K562 (cell line): ENCODE measurements at regions not wholly inside any gene's neighbourhood (a gene's known extent, or its start where the extent isn't known, plus 50 kb on each side); places are given as distances from the start of the nearest gene placed in this dataset.

Experiments
- ATAC-seq: fragments of 200-7000 bp; cut with Tn5 transposase; 3 replicates; pipeline ENCODE4 v1.9.1; 2020; ENCODE audit warnings: moderate library complexity
- BruUV-seq: library from RNA; stranded (reverse); fragments of 400-500 nt; replicated peaks from 2 replicates; lab custom pipeline; 2021; lab: Mats Ljungman, UMichigan
- CTCF ChIA-PET: fragments of 300-600 bp; formaldehyde crosslinking; extraction: SDS; loops from one replicate; lab custom pipeline; 2021; ENCODE audit warnings: low intra/inter-chr PET ratio; lab: Yijun Ruan, JAX
- POLR2A ChIA-PET: fragments of 300-600, 350-650 bp; sonication (Branson Sonifier 250); formaldehyde crosslinking; extraction: SDS; loops from one replicate; lab custom pipeline; 2021; ENCODE audit warnings: antibody characterized with exemption, inconsistent platforms; lab: Yijun Ruan, JAX
- DNase-seq, 4 experiments: peaks; one replicate each; pipeline versions ENCODE4 v3.0.0 to v3.0.0-alpha.2; 2011 to 2018; ENCODE audit warnings: low spot score in 3 of 4, mixed read lengths in 3 of 4; ENCODE audit errors: extremely low read depth in 1 of 4
- FAIRE-seq: peaks from 2 replicates; lab custom pipeline; 2011; peaks lifted over from hg19 to GRCh38; lab: Jason Lieb, UNC
- H2AFZ ChIP-seq: 2 replicates; pipeline ENCODE4 v1.6.0; 2011; ENCODE audit warnings: low read depth, low read length, control low read depth, inconsistent platforms
- H3K27ac ChIP-seq: fragments of 200-600 bp; 3 replicates; pipeline ENCODE4 v1.8.0; 2011; ENCODE audit warnings: low read depth, mild to moderate bottlenecking, control low read depth, inconsistent platforms, low read length, moderate library complexity, mixed read lengths; ENCODE audit errors: extremely low read depth
- H3K27me3 ChIP-seq, 2 experiments: fragments of 300-600 bp in 1 of 2; 2 replicates in 1 of 2; 3 replicates in 1 of 2; pipeline versions ENCODE4 v1.6.0 to v1.8.0; 2011; ENCODE audit warnings: inconsistent platforms in 2 of 2, low read length in 2 of 2, mild to moderate bottlenecking in 1 of 2, mixed read lengths in 1 of 2, moderate library complexity in 1 of 2; ENCODE audit not compliant: control insufficient read depth in 2 of 2, insufficient read depth in 2 of 2
- H3K36me3 ChIP-seq: fragments of 300-600 bp; 3 replicates; pipeline ENCODE4 v1.8.0; 2011; ENCODE audit warnings: mild to moderate bottlenecking, low read length, inconsistent platforms; ENCODE audit not compliant: control insufficient read depth, insufficient read depth
- H3K4me1 ChIP-seq, 2 experiments: fragments of 200-600 bp in 1 of 2; replicated peaks in 1 of 2; 2 replicates in 1 of 2; 3 replicates in 1 of 2; pipeline versions ENCODE4 v1.5.1 to v1.8.0; 2011; ENCODE audit warnings: inconsistent platforms in 2 of 2, low read length in 2 of 2, mild to moderate bottlenecking in 1 of 2, mixed read lengths in 1 of 2, moderate library complexity in 1 of 2; ENCODE audit not compliant: control insufficient read depth in 2 of 2, insufficient read depth in 2 of 2
- H3K4me2 ChIP-seq: 2 replicates; pipeline ENCODE4 v1.6.1; 2011; ENCODE audit warnings: low read length, control low read depth, inconsistent platforms, mixed read lengths; ENCODE audit not compliant: insufficient read depth
- H3K4me3 ChIP-seq: fragments of 200-600 bp; sonication (generic), shearing (Covaris generic); 2 replicates; pipeline ENCODE4 v1.5.1; 2016; ENCODE audit warnings: control low read depth, inconsistent platforms
- H3K79me2 ChIP-seq: fragments of 200-600 bp; 3 replicates; pipeline ENCODE4 v1.8.0; 2011; ENCODE audit warnings: low read length, inconsistent platforms; ENCODE audit not compliant: control insufficient read depth, insufficient read depth
- H3K9ac ChIP-seq, 2 experiments: 2 replicates each; pipeline versions ENCODE4 v1.6.0 to v1.6.1; 2011; ENCODE audit warnings: low read depth in 2 of 2, low read length in 2 of 2, control low read depth in 1 of 2, inconsistent platforms in 1 of 2, mild to moderate bottlenecking in 1 of 2, mixed read lengths in 1 of 2; ENCODE audit not compliant: insufficient read depth in 1 of 2
- H3K9me1 ChIP-seq: one replicate; pipeline ENCODE4 v1.6.0; 2011; ENCODE audit warnings: inconsistent platforms, mild to moderate bottlenecking, low read length, moderate library complexity; ENCODE audit not compliant: control insufficient read depth, insufficient read depth
- H3K9me3 ChIP-seq: replicated peaks from 2 replicates; pipeline ENCODE4 v1.5.1; 2011; ENCODE audit warnings: low read depth, low read length, inconsistent platforms; ENCODE audit not compliant: control insufficient read depth, insufficient read depth
- H4K20me1 ChIP-seq: replicated peaks from 2 replicates; pipeline ENCODE4 v1.6.1; 2011; ENCODE audit warnings: low read length, inconsistent platforms, mixed read lengths; ENCODE audit not compliant: control insufficient read depth, insufficient read depth
- ATF3 ChIP-seq, 2 experiments: fragments of 450-650 bp in 1 of 2; sonication (generic) in 1 of 2; formaldehyde crosslinking in 1 of 2; IDR thresholded peaks in 1 of 2; conservative IDR thresholded peaks in 1 of 2; 2 replicates each; pipeline versions ENCODE4 v1.6.1 to v1.8.1; 2016 to 2023; ENCODE audit warnings: mild to moderate bottlenecking in 2 of 2, moderate library complexity in 2 of 2, inconsistent platforms in 1 of 2, missing genetic modification reagents in 1 of 2
- CC2D1A ChIP-seq: fragments of 450-650 bp; IDR thresholded peaks from 2 replicates; pipeline ENCODE4 v1.6.1; 2017; ENCODE audit warnings: mild to moderate bottlenecking
- ELK3 ChIP-seq: fragments of 450-650 bp; formaldehyde crosslinking; IDR thresholded peaks from 2 replicates; pipeline ENCODE4 v1.4.0; 2020; ENCODE audit warnings: mild to moderate bottlenecking
- GATAD2B ChIP-seq: fragments of 450-650 bp; IDR thresholded peaks from 2 replicates; pipeline ENCODE4 v1.6.1; 2017; ENCODE audit warnings: mild to moderate bottlenecking, borderline replicate concordance
- MCM5 ChIP-seq: fragments of 450-650 bp; IDR thresholded peaks from 2 replicates; pipeline ENCODE4 v1.6.1; 2016; ENCODE audit warnings: low read depth
- MEIS2 ChIP-seq: fragments of 450-650 bp; IDR thresholded peaks from 2 replicates; pipeline ENCODE4 v1.6.1; 2014; ENCODE audit warnings: mild to moderate bottlenecking; ENCODE audit not compliant: partially characterized antibody
- PKNOX1 ChIP-seq: fragments of 450-650 bp; IDR thresholded peaks from 2 replicates; pipeline ENCODE4 v1.6.1; 2016
- SRSF1 ChIP-seq: fragments of 200-400 bp; formaldehyde crosslinking; IDR thresholded peaks from 2 replicates; pipeline ENCODE4 v1.6.1; 2017; ENCODE audit warnings: mild to moderate bottlenecking, low read depth, low read length, moderate library complexity
- TCF7 ChIP-seq: sonication (generic); IDR thresholded peaks from 2 replicates; pipeline ENCODE4 v1.6.1; 2016; ENCODE audit warnings: antibody characterized with exemption, borderline replicate concordance
- THAP7 ChIP-seq: fragments of 250-450 bp; sonication (Bioruptor Pico); IDR thresholded peaks from 2 replicates; pipeline ENCODE4 v1.5.0; 2021
- WGBS: fragments of 100-300 bp; shearing (Covaris generic); methylation state at CpG from one replicate; pipeline ENCODE4 v1.1.6; 2016; ENCODE audit warnings: low coverage, mixed read lengths; ENCODE audit not compliant: insufficient coverage; ENCODE audit errors: missing lambda C conversion rate; 5-methylcytosine and 5-hydroxymethylcytosine counted together
- in situ Hi-C: fragments of 300-500 bp; cut with MboI; formaldehyde crosslinking; loops from 4 replicates; pipeline ENCODE4 v1.15.0; 2018; ENCODE audit warnings: inconsistent platforms, mixed read lengths
- intact Hi-C: fragments of 100-400 bp; cut with micrococcal nuclease; formaldehyde crosslinking; loops from 2 replicates; pipeline ENCODE4 v1.14.2; 2022

GRCh38 chr4:126560794-126561193, 1072.0 kb upstream of the INTU start (continued):
- TF ChIP-seq THAP7 (CRISPR knock-in tag), result no peak
- TF ChIP-seq, all 486 proteins: peak for 5

- H3K27ac ChIP-seq, result no peak overlapping the region
- H4K20me1 ChIP-seq, result no peaks in the 10 kb centered on the region
- intact Hi-C loops, result no loop called here
- H3K36me3 ChIP-seq, result peaks cover 22% of the 10 kb centered on the region
- 88% methylated on average over 11 of the region's 11 CpGs for WGBS
- POLR2A ChIA-PET, result no interaction called here
- no TSS peak for BruUV-seq
- H3K79me2 ChIP-seq, result peaks cover 52% of the 10 kb centered on the region
- H3K4me2 ChIP-seq, result no peak overlapping the region
- FAIRE-seq, result no peak
- TF ChIP-seq MCM5 (no peak), CC2D1A (0 out of 2 replicates have a peak, but pooled peaks have one; percentile 18)
- TF ChIP-seq, all 486 proteins: peak for 1
- CTCF ChIA-PET, result no interaction called here
- H3K4me1 ChIP-seq, result no peaks in the 10 kb centered on the region
- H3K9me3 ChIP-seq, result no peaks in the 10 kb centered on the region; the same call in 1 of the 2 replicates
- ATAC-seq, result no peak
- in situ Hi-C loops, result no loop called here
- no peak overlapping the region for H2AFZ ChIP-seq
- no peak overlapping the region for H3K9ac ChIP-seq
- no peaks in the 10 kb centered on the region for H3K9me1 ChIP-seq
- DNase-seq, result no peak
- no peak overlapping the region for H3K4me3 ChIP-seq
- no peaks in the 10 kb centered on the region for H3K27me3 ChIP-seq
Observed at GRCh38 chr4:126563389-126563788, 1069.4 kb upstream of the INTU start.

GRCh38 chr4:126564283-126564854, 1068.4 kb upstream of the INTU start:
- Histone ChIP-seq H3K9me1 (no peaks in the 10 kb centered on the region), H3K4me2 (no peak overlapping the region), H3K4me1 (no peaks in the 10 kb centered on the region), H3K4me3 (no peak overlapping the region), H3K9me3 (no peaks in the 10 kb centered on the region; the same call in 1 of the 2 replicates), H3K9ac (no peak overlapping the region), H3K36me3 (peaks cover 18% of the 10 kb centered on the region), H2AFZ (no peak overlapping the region), H3K27me3 (no peaks in the 10 kb centered on the region), H3K79me2 (peaks cover 52% of the 10 kb centered on the region), H4K20me1 (no peaks in the 10 kb centered on the region), H3K27ac (no peak overlapping the region)
- DNase-seq (no peak), ATAC-seq (no peak), FAIRE-seq (no peak)
- 74% methylated on average over 5 of the region's 5 CpGs for WGBS
- CTCF ChIA-PET, result no interaction called here
- no TSS peak for BruUV-seq
- POLR2A ChIA-PET, result no interaction called here
- in situ Hi-C loops (no loop called here), intact Hi-C loops (no loop called here)
- TF ChIP-seq PKNOX1 (peak; percentile 47), ATF3 (IDR thresholded peaks at IDR 0.05) (0 out of 2 replicates have a peak, but pooled peaks have one; percentile 12), ATF3 (CRISPR knock-in tag; conservative IDR thresholded peaks at IDR 0.05) (no peak), GATAD2B (no peak), TCF7 (no peak), MEIS2 (peak; percentile 69), SRSF1 (no peak), ELK3 (CRISPR knock-in tag) (no peak)
